H1 (cell line): ENCODE measurements at regions not wholly inside any gene's neighbourhood (a gene's known extent, or its start where the extent isn't known, plus 50 kb on each side); places are given as distances from the start of the nearest gene placed in this dataset.

Experiments used
- CEBPB ChIP-seq: IDR thresholded peaks from 2 replicates; pipeline ENCODE4 v1.6.1; 2012; ENCODE audit warnings: low read depth, low read length
- CHD7 ChIP-seq: fragments of 300-600 bp; sonication (generic); IDR thresholded peaks from 2 replicates; pipeline ENCODE4 v1.7.1; 2012; ENCODE audit warnings: low read length, moderate library complexity, mild to moderate bottlenecking, inconsistent platforms; ENCODE audit not compliant: insufficient replicate concordance
- GABPA ChIP-seq: IDR thresholded peaks from 2 replicates; pipeline ENCODE4 v1.6.1; 2011; ENCODE audit warnings: mild to moderate bottlenecking, low read length, moderate library complexity, borderline replicate concordance; ENCODE audit not compliant: insufficient read depth
- KDM5A ChIP-seq: fragments of 200-600 bp; IDR thresholded peaks from 2 replicates; pipeline ENCODE4 v1.7.1; 2012; ENCODE audit warnings: mild to moderate bottlenecking, low read length, inconsistent platforms, mixed read lengths
- RAD21 ChIP-seq, 2 experiments: IDR thresholded peaks in 1 of 2; conservative IDR thresholded peaks in 1 of 2; 2 replicates each; pipeline ENCODE4 v1.6.1; 2011; ENCODE audit warnings: low read depth in 2 of 2, low read length in 2 of 2, improper control_type of control experiment in 1 of 2, inconsistent platforms in 1 of 2, mild to moderate bottlenecking in 1 of 2, moderate library complexity in 1 of 2
- YY1 ChIP-seq: IDR thresholded peaks from 2 replicates; pipeline ENCODE4 v1.6.1; 2011; ENCODE audit warnings: low read depth, mild to moderate bottlenecking, low read length
- ZNF274 ChIP-seq: IDR thresholded peaks from 2 replicates; pipeline ENCODE4 v1.7.0; 2012; ENCODE audit warnings: low read length, borderline replicate concordance; ENCODE audit errors: extremely low read depth
- TF ChIP-seq, protein P1 (sequence below): IDR thresholded peaks from 2 replicates; pipeline ENCODE4 v1.6.1; 2012; ENCODE audit warnings: inconsistent platforms

- TF ChIP-seq CHD7 (no peak), YY1 (no peak), GABPA (no peak), RAD21 (IDR thresholded peaks at IDR 0.05 in 1 of 2, conservative IDR thresholded peaks at IDR 0.05 in 1 of 2; ENCODE audit: low read depth in 2 of 2, low read length in 2 of 2) (no peak), ZNF274 (no peak), KDM5A (no peak), CEBPB (no peak)
- TF ChIP-seq, protein P1, sequence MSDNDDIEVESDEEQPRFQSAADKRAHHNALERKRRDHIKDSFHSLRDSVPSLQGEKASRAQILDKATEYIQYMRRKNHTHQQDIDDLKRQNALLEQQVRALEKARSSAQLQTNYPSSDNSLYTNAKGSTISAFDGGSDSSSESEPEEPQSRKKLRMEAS: no peak
These were observed 340.0 kb upstream of the PIK3R1 start (continued) for GRCh38 chr5:67875601-67876000.
